MM.1S (cell line): ENCODE measurements at regions not wholly inside any gene's neighbourhood (a gene's known extent, or its start where the extent isn't known, plus 50 kb on each side); places are given as distances from the start of the nearest gene placed in this dataset.

Source experiments
- DNase-seq: peaks from one replicate; pipeline ENCODE4 v3.0.0-alpha.2; 2015
- H2AFZ ChIP-seq: fragments of 300-600 bp; sonication (generic); 2 replicates; pipeline ENCODE4 v1.6.0; 2016; ENCODE audit warnings: antibody characterized with exemption, low read length
- H3F3A ChIP-seq: fragments of 300-600 bp; sonication (generic); 2 replicates; pipeline ENCODE4 v1.6.1; 2016; ENCODE audit warnings: mild to moderate bottlenecking, antibody characterized with exemption, low read length, moderate library complexity, mixed read lengths; ENCODE audit not compliant: insufficient read depth
- H3K27ac ChIP-seq: fragments of 300-600 bp; sonication (generic); 2 replicates; pipeline ENCODE4 v1.5.1; 2016; ENCODE audit warnings: mild to moderate bottlenecking, low read length
- H3K27me3 ChIP-seq: fragments of 300-600 bp; sonication (generic); replicated peaks from 2 replicates; pipeline ENCODE4 v1.6.0; 2016; ENCODE audit warnings: low read length; ENCODE audit not compliant: insufficient read depth
- H3K36me3 ChIP-seq: fragments of 300-600 bp; sonication (generic); replicated peaks from 2 replicates; pipeline ENCODE4 v1.6.1; 2016; ENCODE audit warnings: mild to moderate bottlenecking, low read length, mixed read lengths; ENCODE audit not compliant: insufficient read depth
- H3K4me1 ChIP-seq: fragments of 300-600 bp; sonication (generic); 2 replicates; pipeline ENCODE4 v1.6.1; 2016; ENCODE audit warnings: low read length, mixed read lengths
- H3K4me2 ChIP-seq: fragments of 300-600 bp; sonication (generic); 2 replicates; pipeline ENCODE4 v1.6.0; 2016; ENCODE audit warnings: low read depth, low read length
- H3K4me3 ChIP-seq: fragments of 300-600 bp; sonication (generic); 2 replicates; pipeline ENCODE4 v1.5.1; 2016; ENCODE audit warnings: low read length, mixed read lengths
- H3K79me2 ChIP-seq: fragments of 300-600 bp; sonication (generic); 2 replicates; pipeline ENCODE4 v1.6.1; 2016; ENCODE audit warnings: mixed run types, low read length, mixed read lengths
- H3K9ac ChIP-seq: fragments of 300-600 bp; sonication (generic); 2 replicates; pipeline ENCODE4 v1.6.1; 2016; ENCODE audit warnings: low read length, mixed read lengths
- H3K9me2 ChIP-seq: fragments of 300-600 bp; sonication (generic); replicated peaks from 2 replicates; pipeline ENCODE4 v1.6.1; 2016; ENCODE audit warnings: mild to moderate bottlenecking, low read length, mixed read lengths; ENCODE audit not compliant: insufficient read depth
- H3K9me3 ChIP-seq: fragments of 300-600 bp; sonication (generic); replicated peaks from 2 replicates; pipeline ENCODE4 v1.6.1; 2016; ENCODE audit warnings: mild to moderate bottlenecking, low read length, mixed read lengths; ENCODE audit not compliant: insufficient read depth
- H4K20me1 ChIP-seq: fragments of 300-600 bp; sonication (generic); 2 replicates; pipeline ENCODE4 v1.6.1; 2016; ENCODE audit warnings: mild to moderate bottlenecking, low read length, moderate library complexity, mixed read lengths; ENCODE audit not compliant: insufficient read depth
- CTCF ChIP-seq: fragments of 300-600 bp; sonication (generic); IDR thresholded peaks from 2 replicates; pipeline ENCODE4 v1.5.1; 2016; ENCODE audit warnings: antibody characterized with exemption, low read length, mixed read lengths
- EZH2 ChIP-seq: fragments of 300-600 bp; sonication (generic); optimal IDR thresholded peaks from 2 replicates; pipeline ENCODE3; 2017; ENCODE audit warnings: low read depth, mild to moderate bottlenecking, antibody characterized with exemption, low read length, mixed read lengths
- EZH2phosphoT487 ChIP-seq: fragments of 300-600 bp; sonication (generic); IDR thresholded peaks from 2 replicates; pipeline ENCODE4 v1.6.1; 2018; ENCODE audit warnings: antibody characterized with exemption, low read length

GRCh38 chr2:176682278-176682677 is 413.0 kb downstream of the MTX2 start:
- Histone ChIP-seq H3K9ac (no peak overlapping the region), H4K20me1 (no peaks in the 10 kb centered on the region), H3F3A (no peaks in the 10 kb centered on the region), H2AFZ (no peak overlapping the region), H3K4me3 (no peak overlapping the region), H3K4me2 (no peak overlapping the region), H3K36me3 (no peaks in the 10 kb centered on the region), H3K9me2 (no peaks in the 10 kb centered on the region), H3K27me3 (no peaks in the 10 kb centered on the region), H3K4me1 (no peaks in the 10 kb centered on the region), H3K79me2 (no peaks in the 10 kb centered on the region), H3K27ac (no peak overlapping the region), H3K9me3 (no peaks in the 10 kb centered on the region)
- TF ChIP-seq EZH2phosphoT487: no peak
- TF ChIP-seq CTCF: no peak
- TF ChIP-seq EZH2: no peak
- DNase-seq: no peak

GRCh38 chr2:176683618-176684111 is 414.4 kb downstream of the MTX2 start:
- Histone ChIP-seq H3F3A (no peaks in the 10 kb centered on the region), H3K9me3 (no peaks in the 10 kb centered on the region), H3K4me2 (no peak overlapping the region), H3K27me3 (no peaks in the 10 kb centered on the region), H3K9me2 (no peaks in the 10 kb centered on the region), H3K27ac (no peak overlapping the region), H3K9ac (no peak overlapping the region), H2AFZ (no peak overlapping the region), H3K79me2 (no peaks in the 10 kb centered on the region), H3K36me3 (no peaks in the 10 kb centered on the region), H3K4me3 (no peak overlapping the region), H3K4me1 (no peaks in the 10 kb centered on the region), H4K20me1 (no peaks in the 10 kb centered on the region)
- no peak for TF ChIP-seq EZH2phosphoT487
- DNase-seq: no peak

GRCh38 chr2:176685908-176686307 is 416.7 kb downstream of the MTX2 start:
- Histone ChIP-seq H3K4me1 (no peaks in the 10 kb centered on the region), H3K9ac (no peak overlapping the region), H2AFZ (no peak overlapping the region), H3K9me3 (no peaks in the 10 kb centered on the region), H3K79me2 (no peaks in the 10 kb centered on the region), H3K27ac (no peak overlapping the region), H4K20me1 (no peaks in the 10 kb centered on the region), H3K4me2 (no peak overlapping the region), H3K27me3 (no peaks in the 10 kb centered on the region), H3K9me2 (no peaks in the 10 kb centered on the region), H3F3A (no peaks in the 10 kb centered on the region), H3K36me3 (no peaks in the 10 kb centered on the region), H3K4me3 (no peak overlapping the region)
- no peak for TF ChIP-seq EZH2
- no peak for TF ChIP-seq EZH2phosphoT487
- no peak for TF ChIP-seq CTCF
- no peak for DNase-seq

GRCh38 chr2:176686328-176686727 is 417.1 kb downstream of the MTX2 start:
- Histone ChIP-seq H3K79me2 (no peaks in the 10 kb centered on the region), H3K9me3 (no peaks in the 10 kb centered on the region), H3K4me3 (no peak overlapping the region), H3K9me2 (no peaks in the 10 kb centered on the region), H3K4me1 (no peaks in the 10 kb centered on the region), H3K27ac (no peak overlapping the region), H3K4me2 (no peak overlapping the region), H3K9ac (no peak overlapping the region), H3K36me3 (no peaks in the 10 kb centered on the region), H2AFZ (no peak overlapping the region), H4K20me1 (no peaks in the 10 kb centered on the region), H3F3A (no peaks in the 10 kb centered on the region), H3K27me3 (no peaks in the 10 kb centered on the region)
- TF ChIP-seq EZH2 (no peak), CTCF (no peak), EZH2phosphoT487 (no peak)
- no peak for DNase-seq
